GM23338 (cell line): ENCODE measurements at regions not wholly inside any gene's neighbourhood (a gene's known extent, or its start where the extent isn't known, plus 50 kb on each side); places are given as distances from the start of the nearest gene placed in this dataset.

Experiments used
- ATAC-seq: fragments of 200-7000 bp; cut with Tn5 transposase; 3 replicates; pipeline ENCODE4 v1.9.1; 2020
- DNase-seq: peaks from one replicate; pipeline ENCODE4 v3.0.0-alpha.2; 2015; ENCODE audit warnings: low spot score
- H2AFZ ChIP-seq: fragments of 200-600 bp; sonication (generic); 2 replicates; pipeline ENCODE4 v1.8.0; 2016; ENCODE audit warnings: antibody characterized with exemption, mild to moderate bottlenecking, moderate library complexity
- H3F3A ChIP-seq: fragments of 200-600 bp; sonication (generic); replicated peaks from 2 replicates; pipeline ENCODE4 v1.8.0; 2017; ENCODE audit warnings: antibody characterized with exemption, mixed run types, low read depth
- H3K27ac ChIP-seq: fragments of 200-600 bp; sonication (generic); 2 replicates; pipeline ENCODE4 v1.6.1; 2016; ENCODE audit warnings: low read depth
- H3K27me3 ChIP-seq: fragments of 200-600 bp; sonication (generic); 2 replicates; pipeline ENCODE4 v1.8.0; 2016; ENCODE audit warnings: mild to moderate bottlenecking, mixed run types, moderate library complexity; ENCODE audit not compliant: insufficient read depth
- H3K36me3 ChIP-seq: fragments of 200-600 bp; sonication (generic); 2 replicates; pipeline ENCODE4 v1.8.0; 2016; ENCODE audit warnings: mild to moderate bottlenecking; ENCODE audit not compliant: insufficient read depth
- H3K4me1 ChIP-seq: fragments of 200-600 bp; sonication (generic); 2 replicates; pipeline ENCODE4 v1.8.0; 2016; ENCODE audit warnings: mild to moderate bottlenecking, moderate library complexity; ENCODE audit not compliant: insufficient read depth
- H3K4me2 ChIP-seq: fragments of 200-600 bp; sonication (generic); 2 replicates; pipeline ENCODE4 v1.7.1; 2017; ENCODE audit warnings: mixed run types
- H3K4me3 ChIP-seq: fragments of 200-600 bp; sonication (generic); 2 replicates; pipeline ENCODE4 v1.6.1; 2016; ENCODE audit warnings: mixed run types
- H3K79me2 ChIP-seq: fragments of 200-600 bp; sonication (generic); replicated peaks from 2 replicates; pipeline ENCODE4 v1.8.0; 2017; ENCODE audit warnings: mild to moderate bottlenecking; ENCODE audit not compliant: insufficient read depth
- H3K9me2 ChIP-seq: fragments of 200-600 bp; sonication (generic); 2 replicates; pipeline ENCODE4 v1.8.0; 2017; ENCODE audit not compliant: insufficient read depth
- H4K20me1 ChIP-seq: fragments of 200-600 bp; sonication (generic); replicated peaks from 2 replicates; pipeline ENCODE4 v1.8.0; 2017; ENCODE audit warnings: mild to moderate bottlenecking; ENCODE audit not compliant: insufficient read depth
- H3K27ac Mint-ChIP-seq: 2 replicates; pipeline ENCODE4 v1.8.0; 2020; ENCODE audit warnings: inconsistent platforms, mild to moderate bottlenecking, moderate library complexity, mixed read lengths
- H3K27me3 Mint-ChIP-seq: 3 replicates; pipeline ENCODE4 v1.8.0; 2022; ENCODE audit warnings: low read depth, mild to moderate bottlenecking, moderate library complexity, mixed read lengths, inconsistent platforms; ENCODE audit not compliant: insufficient read depth, poor library complexity
- H3K36me3 Mint-ChIP-seq: 3 replicates; pipeline ENCODE4 v1.8.0; 2021; ENCODE audit warnings: low read depth, mild to moderate bottlenecking, inconsistent platforms, moderate library complexity, mixed read lengths
- H3K4me1 Mint-ChIP-seq: 3 replicates; pipeline ENCODE4 v1.8.0; 2020; ENCODE audit warnings: mild to moderate bottlenecking, inconsistent platforms, mixed read lengths
- H3K4me3 Mint-ChIP-seq: 3 replicates; pipeline ENCODE4 v1.8.0; 2021; ENCODE audit warnings: moderate library complexity, mild to moderate bottlenecking, inconsistent platforms, mixed read lengths
- H3K9me3 Mint-ChIP-seq: 3 replicates; pipeline ENCODE4 v1.8.0; 2020; ENCODE audit warnings: moderate library complexity, mild to moderate bottlenecking, inconsistent platforms, mixed read lengths
- CREB1 ChIP-seq: fragments of 250-450 bp; sonication (Bioruptor Pico); IDR thresholded peaks from 2 replicates; pipeline ENCODE4 v1.5.0; 2020; ENCODE audit warnings: low read depth, mild to moderate bottlenecking, moderate library complexity
- EZH2phosphoT487 ChIP-seq: fragments of 200-600 bp; sonication (generic); IDR thresholded peaks from one replicate; pipeline ENCODE4 v1.8.1; 2018; ENCODE audit warnings: antibody characterized with exemption; ENCODE audit not compliant: unreplicated experiment
- NANOG ChIP-seq: IDR thresholded peaks from 2 replicates; pipeline ENCODE4 v1.6.1; 2016; ENCODE audit warnings: antibody characterized with exemption, borderline replicate concordance
- ZNF114 ChIP-seq: fragments of 250-450 bp; sonication (Bioruptor Pico); IDR thresholded peaks from 2 replicates; pipeline ENCODE4 v1.5.0; 2020; ENCODE audit warnings: mild to moderate bottlenecking, moderate library complexity
- TF ChIP-seq, protein P1 (sequence below): fragments of 250-450 bp; sonication (Bioruptor Pico); IDR thresholded peaks from 2 replicates; pipeline ENCODE4 v1.5.0; 2020; ENCODE audit warnings: mild to moderate bottlenecking, moderate library complexity
- TF ChIP-seq, protein P2 (sequence below): IDR thresholded peaks from 2 replicates; pipeline ENCODE4 v1.6.1; 2016; ENCODE audit warnings: antibody characterized with exemption
- TF ChIP-seq, protein P3 (sequence below), 2 experiments: fragments of 200-600 bp in 1 of 2; sonication (generic) in 1 of 2; conservative IDR thresholded peaks; 2 replicates each; pipeline versions ENCODE4 v1.5.1 to v1.6.1; 2016 to 2017; ENCODE audit warnings: antibody characterized with exemption in 2 of 2, low read depth in 2 of 2, mild to moderate bottlenecking in 2 of 2, moderate library complexity in 1 of 2
- TF ChIP-seq, protein P4 (sequence below): IDR thresholded peaks from one replicate; pipeline ENCODE4 v1.6.1; 2018; ENCODE audit warnings: antibody characterized with exemption; ENCODE audit not compliant: unreplicated experiment

DNA sequence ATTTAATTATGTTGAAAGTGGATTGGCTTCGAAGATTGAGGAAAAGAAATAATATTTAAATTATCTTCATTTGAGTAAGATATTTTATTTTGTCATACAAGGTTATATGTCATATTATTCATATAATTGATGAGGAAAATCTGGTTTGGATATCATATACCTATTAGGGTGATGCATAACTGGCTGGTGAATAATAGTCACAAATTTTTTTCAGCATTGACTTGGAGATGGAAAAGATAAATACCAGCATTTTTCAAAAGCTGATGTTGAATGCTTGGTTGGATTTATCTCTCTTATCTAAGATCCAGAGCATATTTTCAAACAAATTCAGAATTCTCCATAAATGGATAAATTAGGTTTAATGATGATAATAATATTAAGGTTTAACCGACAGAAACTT is 93.5 kb upstream of the SLIT2 start (continued):
- TF ChIP-seq, protein P1, sequence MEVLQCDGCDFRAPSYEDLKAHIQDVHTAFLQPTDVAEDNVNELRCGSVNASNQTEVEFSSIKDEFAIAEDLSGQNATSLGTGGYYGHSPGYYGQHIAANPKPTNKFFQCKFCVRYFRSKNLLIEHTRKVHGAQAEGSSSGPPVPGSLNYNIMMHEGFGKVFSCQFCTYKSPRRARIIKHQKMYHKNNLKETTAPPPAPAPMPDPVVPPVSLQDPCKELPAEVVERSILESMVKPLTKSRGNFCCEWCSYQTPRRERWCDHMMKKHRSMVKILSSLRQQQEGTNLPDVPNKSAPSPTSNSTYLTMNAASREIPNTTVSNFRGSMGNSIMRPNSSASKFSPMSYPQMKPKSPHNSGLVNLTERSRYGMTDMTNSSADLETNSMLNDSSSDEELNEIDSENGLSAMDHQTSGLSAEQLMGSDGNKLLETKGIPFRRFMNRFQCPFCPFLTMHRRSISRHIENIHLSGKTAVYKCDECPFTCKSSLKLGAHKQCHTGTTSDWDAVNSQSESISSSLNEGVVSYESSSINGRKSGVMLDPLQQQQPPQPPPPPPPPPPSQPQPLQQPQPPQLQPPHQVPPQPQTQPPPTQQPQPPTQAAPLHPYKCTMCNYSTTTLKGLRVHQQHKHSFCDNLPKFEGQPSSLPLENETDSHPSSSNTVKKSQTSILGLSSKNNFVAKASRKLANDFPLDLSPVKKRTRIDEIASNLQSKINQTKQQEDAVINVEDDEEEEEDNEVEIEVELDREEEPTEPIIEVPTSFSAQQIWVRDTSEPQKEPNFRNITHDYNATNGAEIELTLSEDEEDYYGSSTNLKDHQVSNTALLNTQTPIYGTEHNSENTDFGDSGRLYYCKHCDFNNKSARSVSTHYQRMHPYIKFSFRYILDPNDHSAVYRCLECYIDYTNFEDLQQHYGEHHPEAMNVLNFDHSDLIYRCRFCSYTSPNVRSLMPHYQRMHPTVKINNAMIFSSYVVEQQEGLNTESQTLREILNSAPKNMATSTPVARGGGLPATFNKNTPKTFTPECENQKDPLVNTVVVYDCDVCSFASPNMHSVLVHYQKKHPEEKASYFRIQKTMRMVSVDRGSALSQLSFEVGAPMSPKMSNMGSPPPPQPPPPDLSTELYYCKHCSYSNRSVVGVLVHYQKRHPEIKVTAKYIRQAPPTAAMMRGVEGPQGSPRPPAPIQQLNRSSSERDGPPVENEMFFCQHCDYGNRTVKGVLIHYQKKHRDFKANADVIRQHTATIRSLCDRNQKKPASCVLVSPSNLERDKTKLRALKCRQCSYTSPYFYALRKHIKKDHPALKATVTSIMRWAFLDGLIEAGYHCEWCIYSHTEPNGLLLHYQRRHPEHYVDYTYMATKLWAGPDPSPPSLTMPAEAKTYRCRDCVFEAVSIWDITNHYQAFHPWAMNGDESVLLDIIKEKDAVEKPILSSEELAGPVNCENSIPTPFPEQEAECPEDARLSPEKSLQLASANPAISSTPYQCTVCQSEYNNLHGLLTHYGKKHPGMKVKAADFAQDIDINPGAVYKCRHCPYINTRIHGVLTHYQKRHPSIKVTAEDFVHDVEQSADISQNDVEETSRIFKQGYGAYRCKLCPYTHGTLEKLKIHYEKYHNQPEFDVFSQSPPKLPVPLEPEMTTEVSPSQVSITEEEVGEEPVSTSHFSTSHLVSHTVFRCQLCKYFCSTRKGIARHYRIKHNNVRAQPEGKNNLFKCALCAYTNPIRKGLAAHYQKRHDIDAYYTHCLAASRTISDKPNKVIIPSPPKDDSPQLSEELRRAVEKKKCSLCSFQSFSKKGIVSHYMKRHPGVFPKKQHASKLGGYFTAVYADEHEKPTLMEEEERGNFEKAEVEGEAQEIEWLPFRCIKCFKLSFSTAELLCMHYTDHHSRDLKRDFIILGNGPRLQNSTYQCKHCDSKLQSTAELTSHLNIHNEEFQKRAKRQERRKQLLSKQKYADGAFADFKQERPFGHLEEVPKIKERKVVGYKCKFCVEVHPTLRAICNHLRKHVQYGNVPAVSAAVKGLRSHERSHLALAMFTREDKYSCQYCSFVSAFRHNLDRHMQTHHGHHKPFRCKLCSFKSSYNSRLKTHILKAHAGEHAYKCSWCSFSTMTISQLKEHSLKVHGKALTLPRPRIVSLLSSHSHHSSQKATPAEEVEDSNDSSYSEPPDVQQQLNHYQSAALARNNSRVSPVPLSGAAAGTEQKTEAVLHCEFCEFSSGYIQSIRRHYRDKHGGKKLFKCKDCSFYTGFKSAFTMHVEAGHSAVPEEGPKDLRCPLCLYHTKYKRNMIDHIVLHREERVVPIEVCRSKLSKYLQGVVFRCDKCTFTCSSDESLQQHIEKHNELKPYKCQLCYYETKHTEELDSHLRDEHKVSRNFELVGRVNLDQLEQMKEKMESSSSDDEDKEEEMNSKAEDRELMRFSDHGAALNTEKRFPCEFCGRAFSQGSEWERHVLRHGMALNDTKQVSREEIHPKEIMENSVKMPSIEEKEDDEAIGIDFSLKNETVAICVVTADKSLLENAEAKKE (CRISPR knock-in tag), result no peak
- TF ChIP-seq, protein P2, sequence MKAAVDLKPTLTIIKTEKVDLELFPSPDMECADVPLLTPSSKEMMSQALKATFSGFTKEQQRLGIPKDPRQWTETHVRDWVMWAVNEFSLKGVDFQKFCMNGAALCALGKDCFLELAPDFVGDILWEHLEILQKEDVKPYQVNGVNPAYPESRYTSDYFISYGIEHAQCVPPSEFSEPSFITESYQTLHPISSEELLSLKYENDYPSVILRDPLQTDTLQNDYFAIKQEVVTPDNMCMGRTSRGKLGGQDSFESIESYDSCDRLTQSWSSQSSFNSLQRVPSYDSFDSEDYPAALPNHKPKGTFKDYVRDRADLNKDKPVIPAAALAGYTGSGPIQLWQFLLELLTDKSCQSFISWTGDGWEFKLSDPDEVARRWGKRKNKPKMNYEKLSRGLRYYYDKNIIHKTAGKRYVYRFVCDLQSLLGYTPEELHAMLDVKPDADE, result no peak
- TF ChIP-seq, protein P3, sequence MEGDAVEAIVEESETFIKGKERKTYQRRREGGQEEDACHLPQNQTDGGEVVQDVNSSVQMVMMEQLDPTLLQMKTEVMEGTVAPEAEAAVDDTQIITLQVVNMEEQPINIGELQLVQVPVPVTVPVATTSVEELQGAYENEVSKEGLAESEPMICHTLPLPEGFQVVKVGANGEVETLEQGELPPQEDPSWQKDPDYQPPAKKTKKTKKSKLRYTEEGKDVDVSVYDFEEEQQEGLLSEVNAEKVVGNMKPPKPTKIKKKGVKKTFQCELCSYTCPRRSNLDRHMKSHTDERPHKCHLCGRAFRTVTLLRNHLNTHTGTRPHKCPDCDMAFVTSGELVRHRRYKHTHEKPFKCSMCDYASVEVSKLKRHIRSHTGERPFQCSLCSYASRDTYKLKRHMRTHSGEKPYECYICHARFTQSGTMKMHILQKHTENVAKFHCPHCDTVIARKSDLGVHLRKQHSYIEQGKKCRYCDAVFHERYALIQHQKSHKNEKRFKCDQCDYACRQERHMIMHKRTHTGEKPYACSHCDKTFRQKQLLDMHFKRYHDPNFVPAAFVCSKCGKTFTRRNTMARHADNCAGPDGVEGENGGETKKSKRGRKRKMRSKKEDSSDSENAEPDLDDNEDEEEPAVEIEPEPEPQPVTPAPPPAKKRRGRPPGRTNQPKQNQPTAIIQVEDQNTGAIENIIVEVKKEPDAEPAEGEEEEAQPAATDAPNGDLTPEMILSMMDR (conservative IDR thresholded peaks at IDR 0.05; ENCODE audit: low read depth in 2 of 2), result no peak
- TF ChIP-seq NANOG, result no peak

DNA sequence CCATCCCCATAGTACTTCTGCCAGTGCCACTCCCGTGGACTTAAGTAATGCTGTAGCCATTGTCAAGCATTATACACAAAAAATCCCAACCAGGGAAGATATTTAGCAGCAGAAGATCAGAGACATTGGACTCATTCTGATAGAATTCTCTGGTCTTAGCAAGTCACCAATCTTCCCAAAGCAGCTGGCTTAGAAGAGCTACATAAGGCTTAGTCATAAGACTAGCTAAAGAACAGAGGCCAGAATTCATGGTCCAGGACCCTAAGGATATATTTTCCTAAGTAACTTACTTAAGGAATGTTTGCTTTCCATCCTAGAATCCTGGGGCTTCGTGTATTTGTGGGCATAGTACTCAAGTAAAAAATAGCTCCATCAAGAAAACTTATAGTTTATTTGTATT is 100.3 kb upstream of the SLIT2 start:
- Histone ChIP-seq H3K36me3 (no peaks in the 10 kb centered on the region), H3K4me3 (no peak overlapping the region), H3K27me3 (no peaks in the 10 kb centered on the region), H3K9me2 (no peaks in the 10 kb centered on the region), H2AFZ (no peak overlapping the region), H4K20me1 (no peaks in the 10 kb centered on the region), H3K4me1 (no peaks in the 10 kb centered on the region), H3F3A (no peaks in the 10 kb centered on the region), H3K27ac (no peak overlapping the region), H3K4me2 (no peak overlapping the region), H3K79me2 (no peaks in the 10 kb centered on the region)
- no peak overlapping the region for H3K4me3 Mint-ChIP-seq
- no peak for ATAC-seq
- no peaks in the 10 kb centered on the region for H3K9me3 Mint-ChIP-seq
- H3K27me3 Mint-ChIP-seq, result no peaks in the 10 kb centered on the region
- DNase-seq, result no peak
- H3K4me1 Mint-ChIP-seq, result no peaks in the 10 kb centered on the region
- H3K27ac Mint-ChIP-seq, result no peak overlapping the region
- H3K36me3 Mint-ChIP-seq, result no peaks in the 10 kb centered on the region
- TF ChIP-seq, protein P3 (conservative IDR thresholded peaks at IDR 0.05; ENCODE audit: low read depth in 2 of 2), result no peak
- TF ChIP-seq, protein P2, result no peak
- TF ChIP-seq CREB1 (CRISPR knock-in tag), result no peak
- no peak for TF ChIP-seq NANOG
- no peak for TF ChIP-seq EZH2phosphoT487
- TF ChIP-seq, protein P4, sequence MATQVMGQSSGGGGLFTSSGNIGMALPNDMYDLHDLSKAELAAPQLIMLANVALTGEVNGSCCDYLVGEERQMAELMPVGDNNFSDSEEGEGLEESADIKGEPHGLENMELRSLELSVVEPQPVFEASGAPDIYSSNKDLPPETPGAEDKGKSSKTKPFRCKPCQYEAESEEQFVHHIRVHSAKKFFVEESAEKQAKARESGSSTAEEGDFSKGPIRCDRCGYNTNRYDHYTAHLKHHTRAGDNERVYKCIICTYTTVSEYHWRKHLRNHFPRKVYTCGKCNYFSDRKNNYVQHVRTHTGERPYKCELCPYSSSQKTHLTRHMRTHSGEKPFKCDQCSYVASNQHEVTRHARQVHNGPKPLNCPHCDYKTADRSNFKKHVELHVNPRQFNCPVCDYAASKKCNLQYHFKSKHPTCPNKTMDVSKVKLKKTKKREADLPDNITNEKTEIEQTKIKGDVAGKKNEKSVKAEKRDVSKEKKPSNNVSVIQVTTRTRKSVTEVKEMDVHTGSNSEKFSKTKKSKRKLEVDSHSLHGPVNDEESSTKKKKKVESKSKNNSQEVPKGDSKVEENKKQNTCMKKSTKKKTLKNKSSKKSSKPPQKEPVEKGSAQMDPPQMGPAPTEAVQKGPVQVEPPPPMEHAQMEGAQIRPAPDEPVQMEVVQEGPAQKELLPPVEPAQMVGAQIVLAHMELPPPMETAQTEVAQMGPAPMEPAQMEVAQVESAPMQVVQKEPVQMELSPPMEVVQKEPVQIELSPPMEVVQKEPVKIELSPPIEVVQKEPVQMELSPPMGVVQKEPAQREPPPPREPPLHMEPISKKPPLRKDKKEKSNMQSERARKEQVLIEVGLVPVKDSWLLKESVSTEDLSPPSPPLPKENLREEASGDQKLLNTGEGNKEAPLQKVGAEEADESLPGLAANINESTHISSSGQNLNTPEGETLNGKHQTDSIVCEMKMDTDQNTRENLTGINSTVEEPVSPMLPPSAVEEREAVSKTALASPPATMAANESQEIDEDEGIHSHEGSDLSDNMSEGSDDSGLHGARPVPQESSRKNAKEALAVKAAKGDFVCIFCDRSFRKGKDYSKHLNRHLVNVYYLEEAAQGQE, result no peak
- no peak for TF ChIP-seq ZNF114 (CRISPR knock-in tag)
